GM20431 (cell line): ENCODE measurements at regions not wholly inside any gene's neighbourhood (a gene's known extent, or its start where the extent isn't known, plus 50 kb on each side); places are given as distances from the start of the nearest gene placed in this dataset.
"Not testable (repeated sequence)": the region's sequence is repeated elsewhere in the genome, so short reads cannot be mapped to it uniquely, and the experiment has no call there.

ENCODE experiments used
- in situ Hi-C: fragments of 300-500 bp; cut with MseI, MboI; formaldehyde crosslinking; loops from one replicate; pipeline ENCODE4 v1.15.0; 2020; ENCODE audit warnings: low sequenced_read_pairs; ENCODE audit not compliant: unreplicated experiment

DNA sequence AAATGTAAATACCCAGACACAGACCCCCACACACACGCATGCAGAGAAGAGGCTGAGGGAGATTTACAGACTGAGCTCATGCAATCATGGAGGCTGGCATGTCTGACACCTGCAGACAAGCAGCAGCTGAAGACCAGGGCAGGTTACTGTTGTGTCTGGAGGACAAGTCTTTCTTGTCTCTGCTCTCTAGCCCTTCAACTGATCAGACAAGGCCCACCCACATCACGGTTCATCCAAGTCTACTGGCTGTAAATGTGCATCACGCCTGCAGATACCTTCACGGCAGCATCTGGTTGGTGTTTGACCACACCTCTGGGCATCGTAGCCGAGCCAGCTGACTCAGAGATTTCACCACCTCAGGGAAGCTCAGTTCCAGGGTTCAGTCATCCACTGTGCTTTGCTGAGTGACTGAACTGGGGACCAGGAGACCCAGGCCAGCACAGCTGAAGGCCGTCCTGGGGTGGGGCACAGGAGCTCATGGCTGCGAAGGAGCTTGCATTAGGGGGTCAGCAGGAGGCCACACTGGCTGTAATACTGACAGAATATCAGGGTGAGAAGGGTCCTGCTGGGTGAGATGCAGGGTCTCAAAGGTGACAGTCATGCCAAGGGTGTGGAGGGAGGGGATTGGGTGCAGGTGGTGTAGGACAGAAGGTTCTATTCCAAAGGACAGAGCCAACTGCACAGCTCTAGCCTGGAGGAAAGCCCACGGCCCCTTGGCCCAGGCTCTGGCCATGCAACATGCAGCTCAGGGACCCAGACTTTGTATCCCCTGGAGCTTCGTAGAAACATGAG, 304.9 kb downstream of the BRD1 start:
- in situ Hi-C loops = no loop called here

DNA sequence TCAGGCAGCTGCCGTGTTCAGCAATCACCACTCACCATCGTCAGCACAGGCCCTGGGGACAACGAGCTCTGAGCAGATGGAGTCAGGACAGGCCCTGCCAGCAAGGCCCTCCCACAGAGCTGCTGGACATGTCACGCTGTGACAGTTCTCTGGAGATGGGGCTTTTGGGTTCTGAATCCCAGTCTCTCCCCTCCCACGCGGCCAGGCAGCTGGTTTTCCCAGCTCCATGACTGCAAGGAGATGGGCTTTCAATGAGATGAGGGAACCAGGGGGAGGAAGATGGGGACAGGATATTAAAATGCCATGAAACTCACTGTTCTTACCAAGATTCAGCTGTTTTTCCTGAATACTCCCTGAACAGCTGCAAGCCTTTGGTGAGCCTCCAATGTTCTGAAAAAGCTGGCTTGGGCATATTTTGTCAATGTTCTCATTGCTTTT, 305.9 kb downstream of the BRD1 start:
- in situ Hi-C loops = no loop called here

DNA sequence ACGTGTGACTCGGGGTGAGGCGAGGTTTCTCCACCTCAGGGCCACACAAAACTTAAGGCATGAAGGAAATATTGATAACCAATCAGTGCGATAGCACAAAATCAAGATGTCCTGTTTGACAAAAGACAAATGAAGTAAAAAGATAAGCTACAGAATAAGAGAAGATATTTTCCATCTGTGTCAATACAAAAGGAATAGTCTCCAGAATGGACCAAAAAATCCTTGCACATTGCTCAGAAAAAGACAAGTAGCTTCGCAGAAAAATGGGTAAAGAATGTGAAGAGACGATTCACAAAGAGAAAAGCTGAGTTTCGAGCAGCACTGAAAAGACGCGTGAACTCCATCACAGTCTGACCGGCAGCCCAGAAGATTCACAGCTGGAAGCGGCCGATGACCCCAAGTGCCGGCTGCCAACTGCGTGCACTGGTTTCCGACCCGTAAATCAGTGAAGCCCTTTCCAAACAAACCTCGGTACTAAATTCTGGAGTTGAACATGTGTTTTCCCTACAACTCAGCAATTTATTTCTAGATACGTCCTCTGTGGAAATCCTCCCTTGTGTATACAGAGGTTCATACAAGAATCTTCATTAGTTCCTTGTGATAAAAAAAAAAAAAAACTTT, 308.4 kb downstream of the BRD1 start:
- in situ Hi-C loops = no loop called here

- in situ Hi-C loops = no loop called here
Observed at GRCh38 chr22:49518436-49518970, 309.2 kb downstream of the BRD1 start.

DNA sequence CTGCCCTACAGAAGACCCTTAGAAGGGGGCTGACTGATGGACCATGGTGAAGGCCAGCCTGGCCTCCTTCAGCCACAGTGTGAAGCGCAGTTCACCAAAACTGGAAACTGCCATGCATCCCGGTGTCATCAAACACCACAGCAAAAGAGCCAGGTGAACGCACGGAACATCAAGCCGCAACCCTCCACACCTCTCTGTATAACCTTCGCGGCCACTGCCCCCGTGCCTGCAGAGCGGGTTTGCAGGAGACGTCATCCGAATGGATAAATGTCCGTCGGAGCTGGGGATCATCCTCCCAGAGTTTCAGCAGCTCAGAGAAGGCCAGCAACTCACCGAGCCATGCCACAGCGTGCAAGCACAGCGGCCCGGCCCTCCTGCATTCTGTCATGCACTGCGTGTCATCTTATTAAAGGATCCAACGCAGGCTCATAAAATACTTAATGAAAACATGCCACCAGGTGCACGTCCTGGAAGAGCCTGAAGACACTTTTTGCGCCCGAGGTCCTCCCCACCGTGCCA, 309.9 kb downstream of the BRD1 start:
- in situ Hi-C loops = no loop called here

- in situ Hi-C loops = no loop called here
Observed at GRCh38 chr22:49517211-49517610, 310.5 kb downstream of the BRD1 start.

DNA sequence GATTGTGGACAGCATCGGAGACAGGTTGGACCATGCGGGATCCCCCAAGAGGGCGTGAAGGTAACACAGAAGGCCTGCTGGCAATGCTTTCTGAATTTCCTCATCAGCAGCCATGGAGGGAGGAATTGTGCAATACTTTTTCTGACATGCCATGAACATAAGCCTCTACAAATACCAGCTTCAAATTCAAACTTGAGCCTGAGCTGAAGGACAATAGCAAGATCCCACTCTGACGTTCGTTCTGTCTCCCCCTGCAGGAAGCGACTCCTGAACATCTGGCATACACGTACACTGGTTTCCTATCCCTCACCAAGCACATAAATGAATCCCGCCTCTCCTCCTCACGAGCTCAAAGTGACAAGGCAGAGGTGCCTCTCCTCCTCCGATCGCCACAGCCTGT, 312.2 kb downstream of the BRD1 start:
- in situ Hi-C loops = no loop called here

GRCh38 chr22:49514641-49515040, 313.0 kb downstream of the BRD1 start:
- in situ Hi-C loops = no loop called here

- in situ Hi-C loops = no loop called here
Observed at GRCh38 chr22:49514211-49514610, 313.5 kb downstream of the BRD1 start.

DNA sequence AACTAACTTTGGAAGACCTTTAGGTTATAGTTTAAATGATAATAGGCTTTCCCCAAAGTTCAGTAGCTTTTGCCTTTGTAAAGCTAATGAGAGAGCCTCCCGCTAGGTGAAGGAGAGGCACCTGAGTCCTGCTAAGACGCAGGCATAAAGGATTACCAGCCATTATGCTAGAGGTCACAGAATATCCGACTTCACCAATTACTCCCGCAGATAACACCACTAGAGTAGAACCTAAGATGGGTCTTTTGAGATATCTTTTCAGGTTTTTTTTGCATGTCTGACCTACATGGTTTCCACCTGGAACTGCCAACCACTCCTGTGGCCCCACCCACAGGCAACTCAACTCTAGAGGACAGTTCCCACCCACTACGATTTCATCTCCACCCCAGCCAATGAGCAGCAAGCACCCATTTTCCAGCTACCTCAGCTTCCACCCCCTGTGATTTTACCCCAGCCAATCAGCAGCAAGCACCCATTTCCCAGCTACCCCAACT, 314.3 kb downstream of the BRD1 start:
- in situ Hi-C loops = no loop called here

DNA sequence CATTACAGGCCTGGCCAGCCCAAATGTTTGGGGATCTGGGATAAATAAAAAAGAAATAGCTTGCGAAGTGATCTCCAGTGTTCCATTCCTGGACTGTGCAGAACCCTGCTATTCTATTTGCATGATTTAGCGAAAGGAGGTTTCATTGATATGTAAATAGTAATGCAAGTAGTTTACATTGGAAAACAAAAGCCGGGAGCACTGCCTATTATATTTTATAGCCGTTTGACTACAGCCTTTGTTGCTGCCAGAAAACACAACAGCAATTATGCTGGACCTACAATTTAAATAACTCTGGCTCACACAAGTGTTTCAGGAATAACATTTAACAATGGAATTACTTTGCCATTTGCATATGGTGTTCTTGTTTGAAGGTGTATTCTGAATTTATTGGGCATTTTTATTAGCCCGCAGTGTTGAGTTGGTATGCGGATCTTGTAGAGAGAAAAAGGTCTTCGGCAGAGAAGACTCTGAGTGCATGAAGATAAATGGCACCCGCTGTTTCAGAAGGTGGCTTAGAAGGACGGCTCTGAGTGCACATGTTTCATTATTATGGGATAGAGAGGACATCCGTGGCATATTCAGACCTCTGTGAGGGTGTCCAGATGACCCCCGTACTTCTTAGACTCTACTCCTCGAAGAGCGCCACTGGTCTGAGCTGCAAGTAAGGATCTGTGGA, 315.0 kb downstream of the BRD1 start:
- in situ Hi-C loops = no loop called here

DNA sequence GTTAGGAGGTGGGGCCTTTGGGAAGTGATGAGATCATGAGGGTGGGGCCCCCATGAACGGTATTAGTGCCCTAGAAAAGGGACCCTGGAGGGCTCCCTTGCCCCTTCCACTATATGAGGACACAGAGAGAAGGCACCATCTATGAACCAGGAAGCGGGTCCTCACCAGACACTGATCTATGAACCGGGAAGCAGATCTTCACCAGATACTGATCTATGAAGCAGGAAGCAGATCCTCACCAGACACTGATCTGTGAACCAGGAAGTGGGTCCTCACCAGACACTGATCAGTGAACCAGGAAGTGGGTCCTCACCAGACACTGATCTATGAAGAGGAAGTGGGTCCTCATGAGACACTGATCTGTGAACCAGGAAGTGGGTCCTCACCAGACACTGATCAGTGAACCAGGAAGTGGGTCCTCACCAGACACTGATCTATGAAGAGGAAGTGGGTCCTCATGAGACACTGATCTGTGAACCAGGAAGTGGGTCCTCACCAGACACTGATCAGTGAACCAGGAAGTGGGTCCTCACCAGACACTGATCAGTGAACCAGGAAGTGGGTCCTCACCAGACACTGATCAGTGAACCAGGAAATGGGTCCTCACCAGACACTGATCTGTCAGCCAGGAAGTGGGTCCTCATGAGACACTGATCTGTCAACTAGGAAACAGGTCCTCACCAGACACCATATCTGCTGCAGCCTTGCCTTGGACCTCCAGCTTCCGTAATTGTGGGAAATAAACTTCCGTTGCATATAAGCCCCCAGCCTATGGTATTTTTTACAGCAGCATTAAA, 316.1 kb downstream of the BRD1 start:
- in situ Hi-C loops = not testable (repeated sequence)

GRCh38 chr22:49510718-49511117, 317.0 kb downstream of the BRD1 start:
- in situ Hi-C loops = no loop called here

- in situ Hi-C loops = no loop called here
Observed at GRCh38 chr22:49509016-49509415, 318.7 kb downstream of the BRD1 start.

DNA sequence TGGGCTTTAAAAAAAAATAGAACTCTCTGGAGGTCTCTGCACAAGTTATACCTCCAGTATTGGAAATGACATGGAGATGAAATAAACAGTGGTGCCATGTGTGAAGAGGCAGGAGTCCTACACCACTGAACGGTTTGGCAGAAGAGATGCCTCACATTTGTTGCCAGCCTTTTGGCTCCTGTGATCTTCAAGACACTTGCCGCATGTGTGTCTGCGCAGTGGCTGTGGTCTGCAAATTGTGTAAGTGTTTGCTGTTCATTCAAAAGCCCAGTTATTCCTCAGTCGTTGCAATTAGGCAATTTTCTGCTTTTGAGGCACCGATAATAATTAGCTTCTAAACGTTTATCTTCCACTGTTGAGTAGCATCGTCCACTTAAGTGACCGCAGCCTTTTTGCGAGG, 319.1 kb downstream of the BRD1 start:
- in situ Hi-C loops = no loop called here

- in situ Hi-C loops = no loop called here
Observed at GRCh38 chr22:49507607-49508292, 319.9 kb downstream of the BRD1 start.

- in situ Hi-C loops = no loop called here
Observed at GRCh38 chr22:49506010-49506400, 321.7 kb downstream of the BRD1 start.

- in situ Hi-C loops = no loop called here
Observed at GRCh38 chr22:49505337-49506009, 322.2 kb downstream of the BRD1 start.
